ENCODE measurements at regions not wholly inside any gene's neighbourhood (a gene's known extent, or its start where the extent isn't known, plus 50 kb on each side); places are given as distances from the start of the nearest gene placed in this dataset.

GRCh38 chr3:22156868-22157267 lies 405.9 kb upstream of the ZNF385D start:
- no peak for DNase-seq (ENCODE audit: low spot score)
- no peak for TF ChIP-seq CTCF (IDR thresholded peaks at IDR 0.05; ENCODE audit: borderline replicate concordance, control extremely low read depth, extremely low read depth, insufficient read depth, missing control alignments)
- in situ Hi-C loops (cut with MboI; ENCODE audit: low sequenced_read_pairs, unreplicated experiment) = no loop called here

DNA sequence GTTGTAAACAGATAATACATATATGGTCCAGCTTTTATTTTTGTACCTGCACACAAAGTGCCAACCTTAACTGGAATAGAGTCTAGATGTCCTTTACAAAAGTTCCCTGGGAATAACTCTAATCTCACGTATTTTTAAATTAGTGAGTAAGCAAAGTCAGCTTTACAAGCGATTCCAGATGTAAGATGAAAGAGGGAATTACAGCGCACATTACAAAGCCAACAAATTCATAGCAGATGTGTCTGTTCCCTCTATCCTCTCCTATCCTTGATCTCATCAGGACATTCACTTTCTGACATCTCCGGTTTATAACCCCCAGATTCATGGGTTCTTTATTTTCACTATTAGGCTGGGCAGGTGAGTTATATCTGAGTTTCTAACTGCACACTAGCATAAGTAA lies 406.8 kb upstream of the ZNF385D start:
- no peak for TF ChIP-seq CTCF (IDR thresholded peaks at IDR 0.05; ENCODE audit: borderline replicate concordance, control extremely low read depth, extremely low read depth, insufficient read depth, missing control alignments)
- in situ Hi-C loops (cut with MboI; ENCODE audit: low sequenced_read_pairs, unreplicated experiment) = no loop called here

DNA sequence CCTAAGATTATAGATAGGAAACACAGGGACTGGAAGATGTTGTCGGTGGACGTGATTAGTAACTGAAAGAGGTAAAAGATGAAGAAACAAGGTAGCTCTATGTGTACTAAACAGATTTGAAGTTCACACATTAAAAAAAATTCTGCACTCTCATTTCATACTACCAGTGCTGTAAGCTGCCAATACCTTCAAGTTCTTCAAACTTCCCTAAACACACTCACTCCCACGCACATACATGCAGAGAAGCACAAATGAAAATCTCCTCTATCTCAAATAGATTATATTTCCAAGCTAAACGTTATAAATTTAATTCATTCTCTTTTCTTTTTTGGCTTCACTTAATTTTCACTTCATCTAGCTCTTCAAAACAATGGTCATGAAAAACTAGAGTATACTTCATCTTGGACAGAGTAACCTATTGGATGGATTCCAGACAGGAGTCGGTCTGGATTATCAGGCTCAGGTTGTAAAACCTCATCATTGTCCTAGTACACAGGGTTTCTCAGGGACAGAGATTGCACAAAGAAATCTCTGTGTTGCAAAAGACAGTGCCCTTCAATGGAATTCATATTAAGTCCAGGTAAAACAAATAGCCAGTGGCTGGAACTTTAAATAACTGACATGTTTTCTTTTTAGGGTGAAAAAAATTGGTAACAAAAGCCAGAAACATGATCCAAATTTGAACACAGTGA lies 408.1 kb upstream of the ZNF385D start:
- TF ChIP-seq CTCF (IDR thresholded peaks at IDR 0.05; ENCODE audit: borderline replicate concordance, control extremely low read depth, extremely low read depth, insufficient read depth, missing control alignments) = no peak
- in situ Hi-C loops (cut with MboI; ENCODE audit: low sequenced_read_pairs, unreplicated experiment) = no loop called here
- DNase-seq (ENCODE audit: low spot score) = no peak

More for the DNA sequence above, 406.8 kb upstream of the ZNF385D start:
- DNase-seq (ENCODE audit: low spot score) = no peak

DNA sequence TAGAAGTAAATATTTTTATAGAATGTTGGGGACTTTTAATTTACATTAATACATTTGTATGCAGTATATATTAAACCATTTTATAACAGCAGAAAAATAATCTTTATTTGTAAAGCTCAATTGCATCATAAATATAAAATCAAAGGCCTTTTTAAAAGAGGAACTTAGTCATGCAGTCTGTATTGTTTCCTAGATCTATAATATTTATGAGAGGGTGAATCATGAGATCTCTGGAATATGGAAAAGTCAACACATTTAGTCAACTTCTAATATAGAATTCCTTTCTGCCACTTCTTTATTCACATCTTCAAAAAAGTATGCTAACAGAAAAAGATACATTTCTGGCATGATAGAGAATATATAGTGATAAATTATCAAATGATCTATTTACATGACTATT lies 410.3 kb upstream of the ZNF385D start:
- no peak for DNase-seq (ENCODE audit: low spot score)
- no peak for TF ChIP-seq CTCF (IDR thresholded peaks at IDR 0.05; ENCODE audit: borderline replicate concordance, control extremely low read depth, extremely low read depth, insufficient read depth, missing control alignments)
- in situ Hi-C loops (cut with MboI; ENCODE audit: low sequenced_read_pairs, unreplicated experiment) = no loop called here

GRCh38 chr3:22170370-22170769 lies 419.4 kb upstream of the ZNF385D start:
- DNase-seq (ENCODE audit: low spot score) = no peak
- no peak for TF ChIP-seq CTCF (IDR thresholded peaks at IDR 0.05; ENCODE audit: borderline replicate concordance, control extremely low read depth, extremely low read depth, insufficient read depth, missing control alignments)
- in situ Hi-C loops (cut with MboI; ENCODE audit: low sequenced_read_pairs, unreplicated experiment) = no loop called here

DNA sequence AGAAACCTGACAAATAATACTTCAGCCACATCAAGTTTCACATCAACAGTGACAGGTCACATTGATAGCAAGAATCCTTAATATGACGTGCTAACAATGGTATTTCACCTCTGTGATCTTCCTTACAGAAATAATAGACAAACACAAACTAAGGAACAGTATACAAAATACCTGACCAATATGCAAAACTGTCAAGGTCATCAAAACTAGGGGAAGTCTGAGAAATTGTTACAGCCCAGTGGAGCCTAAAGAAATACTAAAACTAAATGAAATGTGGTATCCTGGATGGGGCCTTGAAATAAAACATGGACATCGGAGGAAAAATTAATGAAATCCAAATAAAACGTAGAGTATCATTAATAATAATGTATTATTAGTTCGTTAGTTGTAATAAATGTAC lies 422.0 kb upstream of the ZNF385D start:
- TF ChIP-seq CTCF (IDR thresholded peaks at IDR 0.05; ENCODE audit: borderline replicate concordance, control extremely low read depth, extremely low read depth, insufficient read depth, missing control alignments) = no peak
- no peak for DNase-seq (ENCODE audit: low spot score)
- in situ Hi-C loops (cut with MboI; ENCODE audit: low sequenced_read_pairs, unreplicated experiment) = no loop called here

All from GM13976 (cell line).